ENCODE measurements at regions not wholly inside any gene's neighbourhood (a gene's known extent, or its start where the extent isn't known, plus 50 kb on each side); places are given as distances from the start of the nearest gene placed in this dataset.

DNA sequence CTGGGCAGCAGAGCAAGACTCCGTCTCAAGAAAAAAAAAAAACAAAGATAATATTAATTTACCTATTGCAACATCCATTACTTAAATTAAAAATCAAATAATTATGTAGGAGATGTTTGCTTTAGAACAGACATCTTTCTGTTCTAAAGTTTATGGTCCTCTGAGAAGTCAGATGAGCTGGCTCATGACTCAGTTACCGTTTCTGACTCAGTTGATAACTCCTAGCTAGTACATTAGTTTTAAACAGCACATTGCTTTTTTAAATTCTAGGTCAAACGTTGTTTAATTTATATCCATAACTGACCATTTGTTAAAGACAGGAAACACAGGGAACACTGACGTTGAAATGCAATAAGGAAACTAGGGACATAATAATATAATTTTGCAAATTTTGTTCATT, 162.7 kb downstream of the ETV1 start:
- H3K79me2 ChIP-seq (ENCODE audit: control insufficient read depth, insufficient read depth, low read length): no peaks in the 10 kb centered on the region
- no peak overlapping the region for H3K4me2 ChIP-seq (ENCODE audit: control insufficient read depth, insufficient read depth)
- no peak overlapping the region for H3K27ac ChIP-seq (ENCODE audit: control insufficient read depth, insufficient read depth)
- ChIA-PET SMC1A (ENCODE audit: uncharacterized antibody, unreplicated experiment) (no interaction called here), POLR2A (no interaction called here), CTCF (interaction anchor here (0.9 kb wide), 1 partner anchor 865 kb away, joined by 4 read pairs; no protein-coding TSS in a partner anchor), RAD21 (ENCODE audit: unreplicated experiment) (no interaction called here)
- ATAC-seq (no peak), FAIRE-seq (no peak), DNase-seq (ENCODE audit: low read depth, low spot score) (no peak)
- no peaks in the 10 kb centered on the region for H3K9me3 ChIP-seq (replicated peaks; ENCODE audit: control insufficient read depth, insufficient read depth, low read length)
- H3K9ac ChIP-seq (ENCODE audit: control insufficient read depth, insufficient read depth, low read length): no peak overlapping the region
- no peaks in the 10 kb centered on the region for H3K4me1 ChIP-seq (ENCODE audit: control insufficient read depth, insufficient read depth, low read length)
- no peak for TF ChIP-seq GATAD2B (conservative IDR thresholded peaks at IDR 0.05; ENCODE audit: low read depth)
- TF ChIP-seq, protein P1, sequence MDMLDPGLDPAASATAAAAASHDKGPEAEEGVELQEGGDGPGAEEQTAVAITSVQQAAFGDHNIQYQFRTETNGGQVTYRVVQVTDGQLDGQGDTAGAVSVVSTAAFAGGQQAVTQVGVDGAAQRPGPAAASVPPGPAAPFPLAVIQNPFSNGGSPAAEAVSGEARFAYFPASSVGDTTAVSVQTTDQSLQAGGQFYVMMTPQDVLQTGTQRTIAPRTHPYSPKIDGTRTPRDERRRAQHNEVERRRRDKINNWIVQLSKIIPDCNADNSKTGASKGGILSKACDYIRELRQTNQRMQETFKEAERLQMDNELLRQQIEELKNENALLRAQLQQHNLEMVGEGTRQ (IDR thresholded peaks at IDR 0.05; ENCODE audit: borderline replicate concordance, low read depth, low read length): no peak
- TF ChIP-seq LARP7 (IDR thresholded peaks at IDR 0.05): no peak
- no peak for TF ChIP-seq CREM (IDR thresholded peaks at IDR 0.05; ENCODE audit: low read depth)
- no peak for TF ChIP-seq PAX5 (IDR thresholded peaks at IDR 0.05; ENCODE audit: borderline replicate concordance, low read depth, low read length)
- TF ChIP-seq, protein P2, sequence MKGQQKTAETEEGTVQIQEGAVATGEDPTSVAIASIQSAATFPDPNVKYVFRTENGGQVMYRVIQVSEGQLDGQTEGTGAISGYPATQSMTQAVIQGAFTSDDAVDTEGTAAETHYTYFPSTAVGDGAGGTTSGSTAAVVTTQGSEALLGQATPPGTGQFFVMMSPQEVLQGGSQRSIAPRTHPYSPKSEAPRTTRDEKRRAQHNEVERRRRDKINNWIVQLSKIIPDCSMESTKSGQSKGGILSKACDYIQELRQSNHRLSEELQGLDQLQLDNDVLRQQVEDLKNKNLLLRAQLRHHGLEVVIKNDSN (IDR thresholded peaks at IDR 0.05; ENCODE audit: borderline replicate concordance, extremely low read length, insufficient read depth, low read depth, low read length): no peak
- TF ChIP-seq ZNF384 (IDR thresholded peaks at IDR 0.05; ENCODE audit: borderline replicate concordance, low read depth, low read length): no peak
- no peak for TF ChIP-seq DPF2 (IDR thresholded peaks at IDR 0.05)
- no peak for TF ChIP-seq ZZZ3 (IDR thresholded peaks at IDR 0.05; ENCODE audit: control insufficient read depth, insufficient read length, low read depth)
- no peak for TF ChIP-seq CBFB (IDR thresholded peaks at IDR 0.05; ENCODE audit: low read depth)
- TF ChIP-seq NR2C1 (IDR thresholded peaks at IDR 0.05): no peak
- TF ChIP-seq ETV6 (conservative IDR thresholded peaks at IDR 0.05 in 1 of 2, IDR thresholded peaks at IDR 0.05 in 1 of 2; ENCODE audit: borderline replicate concordance in 1 of 2, low read depth in 1 of 2): no peak
- no peak for TF ChIP-seq YBX1 (IDR thresholded peaks at IDR 0.05)
- no peak for TF ChIP-seq HDAC6 (IDR thresholded peaks at IDR 0.05; ENCODE audit: unreplicated experiment)
- TF ChIP-seq FOS (IDR thresholded peaks at IDR 0.05; ENCODE audit: borderline replicate concordance, extremely low read depth, insufficient read length): no peak
- no peak for TF ChIP-seq SIX5 (IDR thresholded peaks at IDR 0.05; ENCODE audit: low read depth, low read length, severe bottlenecking)
- TF ChIP-seq, protein P3, sequence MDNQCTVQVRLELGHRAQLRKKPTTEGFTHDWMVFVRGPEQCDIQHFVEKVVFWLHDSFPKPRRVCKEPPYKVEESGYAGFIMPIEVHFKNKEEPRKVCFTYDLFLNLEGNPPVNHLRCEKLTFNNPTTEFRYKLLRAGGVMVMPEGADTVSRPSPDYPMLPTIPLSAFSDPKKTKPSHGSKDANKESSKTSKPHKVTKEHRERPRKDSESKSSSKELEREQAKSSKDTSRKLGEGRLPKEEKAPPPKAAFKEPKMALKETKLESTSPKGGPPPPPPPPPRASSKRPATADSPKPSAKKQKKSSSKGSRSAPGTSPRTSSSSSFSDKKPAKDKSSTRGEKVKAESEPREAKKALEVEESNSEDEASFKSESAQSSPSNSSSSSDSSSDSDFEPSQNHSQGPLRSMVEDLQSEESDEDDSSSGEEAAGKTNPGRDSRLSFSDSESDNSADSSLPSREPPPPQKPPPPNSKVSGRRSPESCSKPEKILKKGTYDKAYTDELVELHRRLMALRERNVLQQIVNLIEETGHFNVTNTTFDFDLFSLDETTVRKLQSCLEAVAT (IDR thresholded peaks at IDR 0.05): no peak
- TF ChIP-seq NFYB (IDR thresholded peaks at IDR 0.05; ENCODE audit: insufficient read depth, low read depth, low read length): no peak
- TF ChIP-seq ZSCAN29 (IDR thresholded peaks at IDR 0.05): no peak
- intact Hi-C loops (cut with micrococcal nuclease; ENCODE audit: unreplicated experiment) (no loop called here), in situ Hi-C loops (cut with MboI) (no loop called here)
- H3K36me3 ChIP-seq (ENCODE audit: control insufficient read depth in 2 of 2, insufficient read depth in 2 of 2, low read length in 1 of 2): no peaks in the 10 kb centered on the region
- WGBS (ENCODE audit: insufficient coverage, insufficient replicate concordance, low lambda C conversion rate, missing lambda C conversion rate): 9% methylated on average over 4 of the region's 4 CpGs
- H3K4me3 ChIP-seq: no peak overlapping the region
- BruUV-seq (replicated peaks): no TSS peak
- H2AFZ ChIP-seq (ENCODE audit: control insufficient read depth, low read depth, low read length): no peak overlapping the region
- no peaks in the 10 kb centered on the region for H3K27me3 ChIP-seq (replicated peaks in 1 of 2; ENCODE audit: control insufficient read depth in 2 of 2, insufficient read depth in 2 of 2, low read length in 1 of 2)
- H4K20me1 ChIP-seq (ENCODE audit: control insufficient read depth, insufficient read depth): no peaks in the 10 kb centered on the region

All from GM12878 (cell line).